DND-41 (cell line): ENCODE measurements at regions not wholly inside any gene's neighbourhood (a gene's known extent, or its start where the extent isn't known, plus 50 kb on each side); places are given as distances from the start of the nearest gene placed in this dataset.
"Not testable (repeated sequence)": the region's sequence is repeated elsewhere in the genome, so short reads cannot be mapped to it uniquely, and the experiment has no call there.

Source experiments
- ATAC-seq: fragments of 200-7000 bp; cut with Tn5 transposase; 3 replicates; pipeline ENCODE4 v1.9.1; 2021; ENCODE audit warnings: low read depth; ENCODE audit not compliant: insufficient read depth
- DNase-seq: peaks from one replicate; pipeline ENCODE4 v3.0.0-alpha.2; 2020
- H2AFZ ChIP-seq: 2 replicates; pipeline ENCODE4 v1.6.0; 2012; ENCODE audit warnings: low read depth, low read length
- H3K27ac ChIP-seq: 2 replicates; pipeline ENCODE4 v1.5.1; 2012; ENCODE audit warnings: low read length, inconsistent platforms
- H3K27me3 ChIP-seq: fragments of 200-600 bp; sonication (generic); 2 replicates; pipeline ENCODE4 v1.6.0; 2012; ENCODE audit warnings: low read length, mild to moderate bottlenecking, inconsistent platforms; ENCODE audit not compliant: insufficient read depth, poor library complexity
- H3K36me3 ChIP-seq: 2 replicates; pipeline ENCODE4 v1.5.1; 2012; ENCODE audit warnings: low read length, inconsistent platforms; ENCODE audit not compliant: insufficient read depth
- H3K4me1 ChIP-seq: 2 replicates; pipeline ENCODE4 v1.5.1; 2012; ENCODE audit warnings: mild to moderate bottlenecking, low read length; ENCODE audit not compliant: insufficient read depth
- H3K4me2 ChIP-seq: 2 replicates; pipeline ENCODE4 v1.6.0; 2012; ENCODE audit warnings: mild to moderate bottlenecking, moderate library complexity, low read length, inconsistent platforms; ENCODE audit not compliant: insufficient read depth
- H3K4me3 ChIP-seq, 2 experiments: fragments of 200-600 bp in 1 of 2; shearing (Covaris generic) in 1 of 2; 2 replicates each; pipeline ENCODE4 v1.5.1; 2012 to 2016; ENCODE audit warnings: inconsistent platforms in 2 of 2, low read length in 2 of 2, mild to moderate bottlenecking in 2 of 2, low read depth in 1 of 2, moderate library complexity in 1 of 2
- H3K79me2 ChIP-seq: 2 replicates; pipeline ENCODE4 v1.6.0; 2012; ENCODE audit warnings: low read length, inconsistent platforms; ENCODE audit not compliant: insufficient read depth
- H3K9ac ChIP-seq: 2 replicates; pipeline ENCODE4 v1.6.0; 2012; ENCODE audit warnings: low read depth, mild to moderate bottlenecking, inconsistent platforms, low read length, moderate library complexity
- H3K9me3 ChIP-seq: 2 replicates; pipeline ENCODE4 v1.5.1; 2012; ENCODE audit warnings: low read length, moderate library complexity, mild to moderate bottlenecking, inconsistent platforms; ENCODE audit not compliant: insufficient read depth, severe bottlenecking
- H4K20me1 ChIP-seq: 2 replicates; pipeline ENCODE4 v1.6.0; 2012; ENCODE audit warnings: low read length; ENCODE audit not compliant: insufficient read depth
- CTCF ChIP-seq: IDR thresholded peaks from 2 replicates; pipeline ENCODE4 v1.5.1; 2012; ENCODE audit warnings: borderline replicate concordance, low read length, moderate library complexity, mild to moderate bottlenecking; ENCODE audit not compliant: poor library complexity, severe bottlenecking; ENCODE audit errors: extremely low read depth

- H3K4me3 ChIP-seq, DNase-seq, H4K20me1 ChIP-seq, H3K9ac ChIP-seq, H3K36me3 ChIP-seq, H3K27ac ChIP-seq, H3K27me3 ChIP-seq, H2AFZ ChIP-seq, H3K4me2 ChIP-seq, H3K9me3 ChIP-seq, ATAC-seq: not testable (repeated sequence)
- peaks cover 14% of the 10 kb centered on the region for H3K4me1 ChIP-seq
- peaks cover 11% of the 10 kb centered on the region for H3K79me2 ChIP-seq
Measured at GRCh38 chr2:87494846-87495245, 253.0 kb upstream of the PLGLB2 start.

- not testable (repeated sequence) for DNase-seq, H4K20me1 ChIP-seq, ATAC-seq, H3K4me2 ChIP-seq, H3K27ac ChIP-seq, H3K4me3 ChIP-seq, H3K36me3 ChIP-seq, H3K9ac ChIP-seq, H2AFZ ChIP-seq, H3K9me3 ChIP-seq, H3K27me3 ChIP-seq
- Histone ChIP-seq H3K79me2 (peaks cover 14% of the 10 kb centered on the region), H3K4me1 (peaks cover 20% of the 10 kb centered on the region)
Measured at GRCh38 chr2:87495455-87495854, 252.4 kb upstream of the PLGLB2 start.

DNA sequence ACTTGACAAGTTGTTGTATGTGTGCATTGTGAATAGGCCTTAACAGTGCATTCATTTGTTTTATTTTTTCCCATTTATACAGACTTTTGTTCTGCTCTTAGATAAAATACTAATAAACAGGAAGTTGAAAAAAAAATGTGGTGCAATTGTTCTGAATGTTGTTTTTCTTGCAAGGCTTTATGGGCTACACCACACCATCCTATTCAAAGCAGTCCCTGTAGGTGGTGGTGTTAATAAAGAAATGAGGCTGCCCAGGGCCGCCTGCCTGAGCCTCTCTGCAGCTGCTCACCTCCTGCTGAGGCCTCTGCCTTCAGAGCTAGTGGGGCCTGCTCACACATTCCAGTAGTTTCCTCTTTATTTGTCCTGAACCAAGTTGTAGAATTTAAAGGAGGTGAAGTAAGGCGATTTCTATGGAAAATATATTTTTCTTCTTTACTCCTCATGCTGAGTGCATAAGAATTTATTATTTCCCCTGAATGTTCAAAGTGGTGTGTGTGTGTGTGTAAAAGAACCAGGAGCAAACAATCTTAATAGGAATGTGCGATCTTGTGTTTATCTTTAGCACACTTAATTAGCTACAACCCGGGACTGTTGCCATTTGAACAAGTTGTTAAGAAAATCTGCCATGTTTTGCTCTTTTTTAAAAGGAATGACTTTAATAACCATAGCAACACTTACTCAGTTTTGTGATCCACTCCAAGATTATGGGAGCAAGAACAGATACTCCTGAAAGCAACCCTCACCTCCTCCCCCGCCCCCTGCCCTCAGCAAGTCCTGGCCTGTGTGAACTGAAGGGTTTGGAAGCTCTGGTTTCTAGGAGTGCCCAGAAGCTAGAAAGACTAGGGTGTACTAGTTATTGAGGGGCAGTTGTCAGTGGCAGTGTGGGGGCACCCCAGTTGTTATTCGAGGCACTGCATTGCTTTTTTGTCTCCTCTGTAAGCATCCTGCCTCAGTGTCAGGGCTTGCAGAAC, 251.6 kb upstream of the PLGLB2 start:
- H3K79me2 ChIP-seq, result peaks cover 19% of the 10 kb centered on the region; the same call in 1 of the 2 replicates
- H3K4me2 ChIP-seq, H3K4me3 ChIP-seq, H3K27me3 ChIP-seq, H4K20me1 ChIP-seq, H3K36me3 ChIP-seq, H3K9ac ChIP-seq, H3K9me3 ChIP-seq, H2AFZ ChIP-seq, H3K27ac ChIP-seq: not testable (repeated sequence)
- TF ChIP-seq CTCF, result peak; percentile 39
- DNase-seq (peak; percentile 52), ATAC-seq (peak; percentile 97)
- peaks cover 22% of the 10 kb centered on the region for H3K4me1 ChIP-seq

- not testable (repeated sequence) for H3K27ac ChIP-seq
- H3K79me2 ChIP-seq, result peaks cover 16% of the 10 kb centered on the region; the same call in 1 of the 2 replicates
Measured at GRCh38 chr2:87497135-87497534, 250.8 kb upstream of the PLGLB2 start.

GRCh38 chr2:87497700-87498099, 250.2 kb upstream of the PLGLB2 start:
- not testable (repeated sequence) for H2AFZ ChIP-seq, H3K27me3 ChIP-seq, H3K4me3 ChIP-seq, H3K9ac ChIP-seq, H4K20me1 ChIP-seq, H3K9me3 ChIP-seq, ATAC-seq, DNase-seq, H3K36me3 ChIP-seq, H3K4me2 ChIP-seq
- H3K79me2 ChIP-seq, result peaks cover 16% of the 10 kb centered on the region; the same call in 1 of the 2 replicates
- peak overlapping the region; percentile 54 for H3K27ac ChIP-seq
- peaks cover 22% of the 10 kb centered on the region for H3K4me1 ChIP-seq

More at GRCh38 chr2:87497135-87497534, 250.8 kb upstream of the PLGLB2 start:
- peaks cover 22% of the 10 kb centered on the region for H3K4me1 ChIP-seq
- not testable (repeated sequence) for H3K36me3 ChIP-seq, DNase-seq, H3K9ac ChIP-seq, H3K9me3 ChIP-seq, H2AFZ ChIP-seq, H3K4me2 ChIP-seq, H3K4me3 ChIP-seq, H3K27me3 ChIP-seq, ATAC-seq, H4K20me1 ChIP-seq

- H3K79me2 ChIP-seq, result peaks cover 16% of the 10 kb centered on the region; the same call in 1 of the 2 replicates
- H3K36me3 ChIP-seq, H3K4me3 ChIP-seq, DNase-seq, H4K20me1 ChIP-seq, ATAC-seq, H3K9ac ChIP-seq, H3K27ac ChIP-seq, H3K4me2 ChIP-seq, H3K9me3 ChIP-seq, H2AFZ ChIP-seq, H3K27me3 ChIP-seq: not testable (repeated sequence)
- peaks cover 22% of the 10 kb centered on the region for H3K4me1 ChIP-seq
Measured at GRCh38 chr2:87498169-87498853, 249.6 kb upstream of the PLGLB2 start.

- not testable (repeated sequence) for ATAC-seq, H3K27ac ChIP-seq, H3K4me2 ChIP-seq, H3K27me3 ChIP-seq, H3K36me3 ChIP-seq, H3K9ac ChIP-seq, H3K9me3 ChIP-seq, DNase-seq, H4K20me1 ChIP-seq, H2AFZ ChIP-seq, H3K4me3 ChIP-seq
- Histone ChIP-seq H3K4me1 (peaks cover 22% of the 10 kb centered on the region), H3K79me2 (peaks cover 16% of the 10 kb centered on the region; the same call in 1 of the 2 replicates)
Measured at GRCh38 chr2:87498854-87499238, 249.0 kb upstream of the PLGLB2 start.
